CD14-positive monocyte (primary cell): ENCODE measurements at regions not wholly inside any gene's neighbourhood (a gene's known extent, or its start where the extent isn't known, plus 50 kb on each side); places are given as distances from the start of the nearest gene placed in this dataset.

Experiments
- DNase-seq, 3 donors: peaks; one replicate each; pipeline ENCODE4 v3.0.0-alpha.2; 2011 to 2022
- H2AFZ ChIP-seq: 2 replicates; pipeline ENCODE4 v1.6.0; 2012; ENCODE audit warnings: mild to moderate bottlenecking, low read depth, low read length, inconsistent platforms; ENCODE audit not compliant: insufficient read depth, poor library complexity, severe bottlenecking
- H3K27ac ChIP-seq, 2 donors: 1 replicate in 1 of 2; 2 replicates in 1 of 2; pipeline ENCODE4 v1.5.1; 2012 to 2013; ENCODE audit warnings: low read length in 2 of 2, control low read depth in 1 of 2, inconsistent platforms in 1 of 2, low read depth in 1 of 2, mild to moderate bottlenecking in 1 of 2
- H3K27me3 ChIP-seq, 2 donors: one replicate each; pipeline versions ENCODE4 v1.6.0 to v1.6.1; 2011 to 2013; ENCODE audit warnings: low read length in 2 of 2; ENCODE audit not compliant: control insufficient read depth in 2 of 2, insufficient read depth in 2 of 2
- H3K36me3 ChIP-seq, 2 donors: replicated peaks in 1 of 2; 1 replicate in 1 of 2; 2 replicates in 1 of 2; pipeline versions ENCODE4 v1.5.1 to v1.6.1; 2012 to 2013; ENCODE audit warnings: low read length in 2 of 2, control low read depth in 1 of 2, inconsistent platforms in 1 of 2, mild to moderate bottlenecking in 1 of 2; ENCODE audit not compliant: insufficient read depth in 2 of 2, control insufficient read depth in 1 of 2
- H3K4me1 ChIP-seq, 2 donors: 1 replicate in 1 of 2; 2 replicates in 1 of 2; pipeline versions ENCODE4 v1.5.1 to v1.6.1; 2012 to 2013; ENCODE audit warnings: low read length in 2 of 2, control low read depth in 1 of 2, inconsistent platforms in 1 of 2, mild to moderate bottlenecking in 1 of 2, moderate library complexity in 1 of 2; ENCODE audit not compliant: insufficient read depth in 2 of 2, control insufficient read depth in 1 of 2
- H3K4me2 ChIP-seq: replicated peaks from 2 replicates; pipeline ENCODE3; 2012; ENCODE audit warnings: low read length, moderate library complexity, mild to moderate bottlenecking; ENCODE audit not compliant: poor library complexity, severe bottlenecking; ENCODE audit errors: extremely low read depth
- H3K4me3 ChIP-seq, 3 experiments: fragments of 200-600 bp in 1 of 3; sonication (generic) in 1 of 3; replicated peaks in 1 of 3; 1 replicate in 2 of 3; 2 replicates in 1 of 3; pipeline ENCODE4 v1.5.1; 2011 to 2013; ENCODE audit warnings: low read length in 3 of 3, mild to moderate bottlenecking in 3 of 3, control low read depth in 2 of 3, low read depth in 2 of 3, inconsistent platforms in 1 of 3, moderate library complexity in 1 of 3
- H3K79me2 ChIP-seq: 2 replicates; pipeline ENCODE4 v1.6.0; 2012; ENCODE audit warnings: mild to moderate bottlenecking, control low read depth, inconsistent platforms, low read length, moderate library complexity; ENCODE audit not compliant: insufficient read depth
- H3K9ac ChIP-seq: 2 replicates; pipeline ENCODE4 v1.6.0; 2017; ENCODE audit warnings: low read length, mild to moderate bottlenecking; ENCODE audit not compliant: insufficient read depth, poor library complexity, severe bottlenecking
- H3K9me3 ChIP-seq, 2 donors: replicated peaks in 1 of 2; 1 replicate in 1 of 2; 2 replicates in 1 of 2; pipeline versions ENCODE4 v1.5.1 to v1.6.1; 2012 to 2013; ENCODE audit warnings: low read length in 2 of 2, control low read depth in 1 of 2; ENCODE audit not compliant: control insufficient read depth in 1 of 2, insufficient read depth in 1 of 2
- H4K20me1 ChIP-seq: 2 replicates; pipeline ENCODE4 v1.6.0; 2012; ENCODE audit warnings: mild to moderate bottlenecking, low read length, control low read depth, moderate library complexity; ENCODE audit not compliant: insufficient read depth
- H3K27ac Mint-ChIP-seq, 7 donors: one replicate each; pipeline ENCODE4 v1.8.0; 2020; ENCODE audit warnings: mild to moderate bottlenecking in 7 of 7, mixed read lengths in 7 of 7, moderate library complexity in 6 of 7, inconsistent platforms in 2 of 7
- H3K27me3 Mint-ChIP-seq, 3 donors: one replicate each; pipeline ENCODE4 v1.8.0; 2021 to 2022; ENCODE audit warnings: low read depth in 3 of 3, mild to moderate bottlenecking in 3 of 3, mixed read lengths in 3 of 3, moderate library complexity in 3 of 3, inconsistent platforms in 1 of 3
- H3K36me3 Mint-ChIP-seq, 2 donors: one replicate each; pipeline ENCODE4 v1.8.0; 2020; ENCODE audit warnings: mixed read lengths in 2 of 2, inconsistent platforms in 1 of 2, mild to moderate bottlenecking in 1 of 2
- H3K4me1 Mint-ChIP-seq: one replicate; pipeline ENCODE4 v1.8.0; 2020; ENCODE audit warnings: mild to moderate bottlenecking, mixed read lengths
- H3K4me3 Mint-ChIP-seq, 2 donors: one replicate each; pipeline ENCODE4 v1.8.0; 2020; ENCODE audit warnings: mild to moderate bottlenecking in 2 of 2, mixed read lengths in 2 of 2, moderate library complexity in 1 of 2
- H3K9me3 Mint-ChIP-seq, 7 donors: one replicate each; pipeline ENCODE4 v1.8.0; 2020 to 2022; ENCODE audit warnings: mixed read lengths in 7 of 7, mild to moderate bottlenecking in 6 of 7, moderate library complexity in 6 of 7, inconsistent platforms in 2 of 7
- CTCF ChIP-seq: fragments of 200-600 bp; IDR thresholded peaks from one replicate; pipeline ENCODE4 v1.8.0; 2022; ENCODE audit warnings: antibody characterized with exemption, mild to moderate bottlenecking
- WGBS: methylation state at CpG from one replicate; pipeline ENCODE4 v1.1.5; 2013; ENCODE audit warnings: missing lambda C conversion rate; ENCODE audit not compliant: insufficient coverage; 5-methylcytosine and 5-hydroxymethylcytosine counted together
- intact Hi-C, 2 donors: fragments of 100-400 bp; cut with micrococcal nuclease; formaldehyde crosslinking; loops; one replicate each; pipeline versions ENCODE4 v1.15.0 to v1.15.1; 2023

GRCh38 chr4:160399826-160400225 is 1296.9 kb downstream of the RAPGEF2 start:
- H2AFZ ChIP-seq: no peak overlapping the region
- no peak for TF ChIP-seq CTCF
- no peaks in the 10 kb centered on the region for H3K9me3 ChIP-seq
- no peaks in the 10 kb centered on the region for H3K4me1 Mint-ChIP-seq
- H3K4me1 ChIP-seq: no peaks in the 10 kb centered on the region
- H3K27ac ChIP-seq: no peak overlapping the region
- no peak overlapping the region for H3K9ac ChIP-seq
- H3K4me2 ChIP-seq: no peak overlapping the region
- H3K79me2 ChIP-seq: no peaks in the 10 kb centered on the region
- H3K36me3 ChIP-seq: no peaks in the 10 kb centered on the region
- H3K36me3 Mint-ChIP-seq: no peaks in the 10 kb centered on the region
- no peaks in the 10 kb centered on the region for H4K20me1 ChIP-seq
- intact Hi-C loops: no loop called here
- peaks cover 0 to 7% (median 4%) of the 10 kb centered on the region in 7 donors for H3K9me3 Mint-ChIP-seq
- no peak for DNase-seq
- H3K4me3 ChIP-seq: no peak overlapping the region
- WGBS: no CpG with 5 or more reads among the region's 3 CpGs
- peaks cover 0 to 1% (median 0%) of the 10 kb centered on the region in 3 donors for H3K27me3 Mint-ChIP-seq
- no peaks in the 10 kb centered on the region for H3K27me3 ChIP-seq
- H3K27ac Mint-ChIP-seq: no peak overlapping the region
- no peak overlapping the region for H3K4me3 Mint-ChIP-seq

- H3K9ac ChIP-seq: no peak overlapping the region
- H3K36me3 ChIP-seq: no peaks in the 10 kb centered on the region
- peaks cover 0 to 1% (median 0%) of the 10 kb centered on the region in 3 donors for H3K27me3 Mint-ChIP-seq
- H4K20me1 ChIP-seq: no peaks in the 10 kb centered on the region
- H3K79me2 ChIP-seq: no peaks in the 10 kb centered on the region
- H3K4me3 ChIP-seq: no peak overlapping the region
- no peak overlapping the region for H3K27ac ChIP-seq
- no peaks in the 10 kb centered on the region for H3K4me1 Mint-ChIP-seq
- intact Hi-C loops: no loop called here
- no peak overlapping the region for H3K4me3 Mint-ChIP-seq
- H3K4me1 ChIP-seq: no peaks in the 10 kb centered on the region
- H3K9me3 ChIP-seq: no peaks in the 10 kb centered on the region
- no peaks in the 10 kb centered on the region for H3K27me3 ChIP-seq
- H2AFZ ChIP-seq: no peak overlapping the region
- no peak overlapping the region for H3K27ac Mint-ChIP-seq
- no peak overlapping the region for H3K4me2 ChIP-seq
- peaks cover 0 to 6% (median 1%) of the 10 kb centered on the region in 7 donors for H3K9me3 Mint-ChIP-seq
- H3K36me3 Mint-ChIP-seq: no peaks in the 10 kb centered on the region
- WGBS: no CpG with 5 or more reads among the region's 2 CpGs
- DNase-seq: no peak
- no peak for TF ChIP-seq CTCF
Observed at GRCh38 chr4:160403081-160403480, 1300.2 kb downstream of the RAPGEF2 start.
